Neural progenitor cell (in vitro differentiated cells): ENCODE measurements at regions not wholly inside any gene's neighbourhood (a gene's known extent, or its start where the extent isn't known, plus 50 kb on each side); places are given as distances from the start of the nearest gene placed in this dataset.

Experiments used
- DNase-seq: peaks from one replicate; pipeline ENCODE4 v3.0.0-alpha.2; 2016; ENCODE audit warnings: low spot score
- H2AFZ ChIP-seq: fragments of 200-600 bp; sonication (generic); replicated peaks from 2 replicates; pipeline ENCODE4 v1.6.1; 2016; ENCODE audit warnings: antibody characterized with exemption
- H3F3A ChIP-seq: fragments of 200-600 bp; sonication (generic); 2 replicates; pipeline ENCODE4 v1.6.1; 2016; ENCODE audit warnings: antibody characterized with exemption, low read depth
- H3K27ac ChIP-seq: fragments of 200-600 bp; sonication (generic); 2 replicates; pipeline ENCODE4 v1.5.1; 2016; ENCODE audit warnings: mild to moderate bottlenecking
- H3K27me3 ChIP-seq: fragments of 200-600 bp; sonication (generic); 2 replicates; pipeline ENCODE4 v1.6.1; 2016; ENCODE audit warnings: mild to moderate bottlenecking, moderate library complexity
- H3K36me3 ChIP-seq: fragments of 200-600 bp; sonication (generic); 2 replicates; pipeline ENCODE4 v1.5.1; 2016
- H3K4me1 ChIP-seq: fragments of 200-600 bp; sonication (generic); 2 replicates; pipeline ENCODE4 v1.6.1; 2016; ENCODE audit warnings: mixed run types
- H3K4me2 ChIP-seq: fragments of 200-600 bp; sonication (generic); 2 replicates; pipeline ENCODE4 v1.6.1; 2016
- H3K4me3 ChIP-seq: fragments of 200-600 bp; sonication (generic); 2 replicates; pipeline ENCODE4 v1.5.1; 2016
- H3K79me2 ChIP-seq: fragments of 200-600 bp; sonication (generic); 2 replicates; pipeline ENCODE4 v1.6.1; 2016; ENCODE audit warnings: low read depth
- H3K9ac ChIP-seq: fragments of 200-600 bp; sonication (generic); 2 replicates; pipeline ENCODE4 v1.6.1; 2016
- H3K9me3 ChIP-seq: fragments of 200-600 bp; sonication (generic); 2 replicates; pipeline ENCODE4 v1.5.1; 2016; ENCODE audit warnings: low read depth
- H4K20me1 ChIP-seq: fragments of 200-600 bp; sonication (generic); 2 replicates; pipeline ENCODE4 v1.6.1; 2016; ENCODE audit warnings: low read depth
- H3K27ac Mint-ChIP-seq: 3 replicates; pipeline ENCODE4 v1.8.0; 2021; ENCODE audit warnings: mixed read lengths
- H3K27me3 Mint-ChIP-seq: 2 replicates; pipeline ENCODE4 v1.8.0; 2022; ENCODE audit warnings: low read depth, mild to moderate bottlenecking, inconsistent platforms, moderate library complexity, mixed read lengths; ENCODE audit not compliant: insufficient read depth
- H3K36me3 Mint-ChIP-seq: 3 replicates; pipeline ENCODE4 v1.8.0; 2021; ENCODE audit warnings: mixed read lengths
- H3K4me1 Mint-ChIP-seq: 3 replicates; pipeline ENCODE4 v1.8.0; 2021; ENCODE audit warnings: mixed read lengths
- H3K4me3 Mint-ChIP-seq: 3 replicates; pipeline ENCODE4 v1.8.0; 2021; ENCODE audit warnings: mild to moderate bottlenecking, moderate library complexity, mixed read lengths
- H3K9me3 Mint-ChIP-seq: 3 replicates; pipeline ENCODE4 v1.8.0; 2020; ENCODE audit warnings: mixed read lengths
- EZH2 ChIP-seq: fragments of 200-600 bp; sonication (generic); IDR thresholded peaks from 2 replicates; pipeline ENCODE4 v1.6.1; 2017; ENCODE audit warnings: antibody characterized with exemption, mild to moderate bottlenecking, moderate library complexity
- EZH2phosphoT487 ChIP-seq: fragments of 200-600 bp; sonication (generic); IDR thresholded peaks from 2 replicates; pipeline ENCODE4 v1.6.1; 2017; ENCODE audit warnings: antibody characterized with exemption
- TF ChIP-seq, protein P1 (sequence below): fragments of 200-600 bp; sonication (generic); IDR thresholded peaks from 2 replicates; pipeline ENCODE4 v1.5.1; 2017; ENCODE audit warnings: antibody characterized with exemption, mild to moderate bottlenecking

DNA sequence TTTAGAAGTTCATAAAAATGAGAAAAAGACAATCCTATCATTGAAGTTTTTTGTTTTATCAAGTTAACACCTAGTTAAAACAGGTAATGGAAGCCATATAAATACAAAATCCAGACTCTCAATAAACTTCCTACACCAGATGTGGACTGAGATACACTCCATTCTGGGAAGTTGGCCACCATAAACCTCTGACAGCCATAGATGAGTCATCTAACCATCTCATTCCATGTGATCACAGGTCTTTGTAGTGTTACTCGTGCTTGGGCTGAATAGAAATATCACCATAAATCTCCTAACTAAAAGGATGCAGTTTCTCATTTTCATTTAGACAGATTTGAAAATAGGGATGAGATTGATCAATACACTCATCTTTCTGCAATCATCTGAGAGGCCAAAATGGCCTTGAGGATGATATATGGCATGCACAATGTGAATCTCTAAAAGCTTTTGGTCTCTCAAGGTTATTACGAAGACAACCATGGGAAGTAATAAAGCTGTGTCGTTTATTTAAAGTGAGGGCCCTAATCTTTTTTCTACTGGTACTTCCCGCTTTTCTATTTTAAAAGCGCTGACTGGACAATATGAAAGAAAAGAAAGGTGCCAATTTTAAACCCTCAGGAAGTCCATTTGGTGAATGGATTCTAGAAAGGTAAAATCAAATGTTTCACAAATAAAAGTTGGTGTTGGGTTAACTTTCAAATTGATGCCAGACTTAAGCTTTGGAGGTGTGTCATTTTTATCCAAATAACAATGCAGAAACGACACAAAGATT is 155.5 kb downstream of the POLR2M start:
- no peak overlapping the region for H3K4me3 ChIP-seq
- no peak overlapping the region for H3K4me2 ChIP-seq
- H3K4me1 Mint-ChIP-seq: no peaks in the 10 kb centered on the region
- H3K4me3 Mint-ChIP-seq: no peak overlapping the region
- H3F3A ChIP-seq: no peaks in the 10 kb centered on the region
- DNase-seq: no peak
- no peak for TF ChIP-seq EZH2phosphoT487
- TF ChIP-seq, protein P1, sequence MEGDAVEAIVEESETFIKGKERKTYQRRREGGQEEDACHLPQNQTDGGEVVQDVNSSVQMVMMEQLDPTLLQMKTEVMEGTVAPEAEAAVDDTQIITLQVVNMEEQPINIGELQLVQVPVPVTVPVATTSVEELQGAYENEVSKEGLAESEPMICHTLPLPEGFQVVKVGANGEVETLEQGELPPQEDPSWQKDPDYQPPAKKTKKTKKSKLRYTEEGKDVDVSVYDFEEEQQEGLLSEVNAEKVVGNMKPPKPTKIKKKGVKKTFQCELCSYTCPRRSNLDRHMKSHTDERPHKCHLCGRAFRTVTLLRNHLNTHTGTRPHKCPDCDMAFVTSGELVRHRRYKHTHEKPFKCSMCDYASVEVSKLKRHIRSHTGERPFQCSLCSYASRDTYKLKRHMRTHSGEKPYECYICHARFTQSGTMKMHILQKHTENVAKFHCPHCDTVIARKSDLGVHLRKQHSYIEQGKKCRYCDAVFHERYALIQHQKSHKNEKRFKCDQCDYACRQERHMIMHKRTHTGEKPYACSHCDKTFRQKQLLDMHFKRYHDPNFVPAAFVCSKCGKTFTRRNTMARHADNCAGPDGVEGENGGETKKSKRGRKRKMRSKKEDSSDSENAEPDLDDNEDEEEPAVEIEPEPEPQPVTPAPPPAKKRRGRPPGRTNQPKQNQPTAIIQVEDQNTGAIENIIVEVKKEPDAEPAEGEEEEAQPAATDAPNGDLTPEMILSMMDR: no peak
- TF ChIP-seq EZH2: no peak
- no peaks in the 10 kb centered on the region for H3K27me3 Mint-ChIP-seq
- no peak overlapping the region for H3K27ac ChIP-seq
- H3K36me3 Mint-ChIP-seq: no peaks in the 10 kb centered on the region
- no peak overlapping the region for H3K27ac Mint-ChIP-seq
- no peaks in the 10 kb centered on the region for H4K20me1 ChIP-seq
- no peaks in the 10 kb centered on the region for H3K9me3 Mint-ChIP-seq
- H3K79me2 ChIP-seq: no peaks in the 10 kb centered on the region
- no peak overlapping the region for H3K9ac ChIP-seq
- no peak overlapping the region for H2AFZ ChIP-seq
- H3K36me3 ChIP-seq: no peaks in the 10 kb centered on the region
- no peaks in the 10 kb centered on the region for H3K4me1 ChIP-seq
- no peaks in the 10 kb centered on the region for H3K27me3 ChIP-seq
- H3K9me3 ChIP-seq: no peaks in the 10 kb centered on the region

DNA sequence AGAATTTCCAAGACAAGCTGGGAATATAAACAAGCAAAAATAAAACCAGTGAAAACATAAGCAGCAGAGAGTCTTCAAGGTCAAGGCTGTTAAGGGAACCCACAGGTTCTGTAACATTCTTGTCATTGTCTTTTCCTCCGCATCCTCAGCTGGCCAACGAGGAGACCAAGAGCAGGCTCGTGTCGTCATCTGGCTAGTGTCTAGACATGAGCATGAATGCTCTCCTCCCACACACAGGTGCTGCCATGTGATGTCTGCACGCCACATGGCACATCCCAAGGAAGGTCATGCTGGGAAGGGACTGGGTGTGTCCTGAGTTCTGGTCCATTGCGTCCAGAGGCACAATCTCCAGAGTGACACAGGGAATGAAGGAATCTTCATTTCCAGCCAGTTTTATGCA is 156.2 kb downstream of the POLR2M start:
- TF ChIP-seq, protein P1: no peak
- no peak for TF ChIP-seq EZH2
- no peak for TF ChIP-seq EZH2phosphoT487
- no peak overlapping the region for H3K4me2 ChIP-seq
- Mint-ChIP-seq H3K27ac (no peak overlapping the region), H3K27me3 (no peaks in the 10 kb centered on the region), H3K4me3 (no peak overlapping the region), H3K36me3 (no peaks in the 10 kb centered on the region), H3K9me3 (no peaks in the 10 kb centered on the region), H3K4me1 (no peaks in the 10 kb centered on the region)
- no peaks in the 10 kb centered on the region for H3K36me3 ChIP-seq
- no peaks in the 10 kb centered on the region for H3K9me3 ChIP-seq
- no peaks in the 10 kb centered on the region for H3F3A ChIP-seq
- H3K4me1 ChIP-seq: no peaks in the 10 kb centered on the region
- H3K4me3 ChIP-seq: no peak overlapping the region
- no peaks in the 10 kb centered on the region for H4K20me1 ChIP-seq
- no peak overlapping the region for H2AFZ ChIP-seq
- no peaks in the 10 kb centered on the region for H3K27me3 ChIP-seq
- H3K9ac ChIP-seq: no peak overlapping the region
- H3K79me2 ChIP-seq: no peaks in the 10 kb centered on the region
- DNase-seq: no peak
- H3K27ac ChIP-seq: no peak overlapping the region

DNA sequence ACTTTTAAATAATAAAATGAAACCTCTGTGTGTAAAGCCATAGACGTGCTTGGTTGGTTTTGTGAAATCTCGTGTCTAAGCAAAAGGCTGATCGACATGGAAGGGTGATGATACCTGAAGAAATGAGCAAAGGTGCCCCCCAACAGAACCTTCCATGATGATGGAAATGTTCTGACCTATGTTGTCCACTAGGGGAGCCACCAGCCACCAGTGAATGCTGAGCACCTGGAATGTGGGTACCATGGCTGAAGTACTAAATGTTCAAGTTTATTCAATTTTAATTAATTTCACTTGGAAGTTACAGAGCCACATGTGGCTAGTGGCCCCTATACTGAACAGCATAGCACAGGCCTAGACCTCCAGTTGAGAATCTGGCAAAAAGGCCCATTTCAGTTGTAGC is 158.8 kb downstream of the POLR2M start:
- Histone ChIP-seq H3K27me3 (no peaks in the 10 kb centered on the region), H4K20me1 (no peaks in the 10 kb centered on the region), H3K9me3 (no peaks in the 10 kb centered on the region), H2AFZ (no peak overlapping the region), H3F3A (no peaks in the 10 kb centered on the region), H3K36me3 (no peaks in the 10 kb centered on the region), H3K4me3 (no peak overlapping the region), H3K4me2 (no peak overlapping the region), H3K27ac (no peak overlapping the region), H3K9ac (no peak overlapping the region), H3K4me1 (no peaks in the 10 kb centered on the region), H3K79me2 (no peaks in the 10 kb centered on the region)
- no peak for DNase-seq
- Mint-ChIP-seq H3K4me1 (no peaks in the 10 kb centered on the region), H3K4me3 (no peak overlapping the region), H3K9me3 (no peaks in the 10 kb centered on the region), H3K27me3 (no peaks in the 10 kb centered on the region), H3K36me3 (no peaks in the 10 kb centered on the region), H3K27ac (no peak overlapping the region)
- TF ChIP-seq EZH2phosphoT487 (no peak), EZH2 (no peak)
- TF ChIP-seq, protein P1: peak; percentile 51
